Tibial artery (tissue), 4 donors: ENCODE measurements at regions not wholly inside any gene's neighbourhood (a gene's known extent, or its start where the extent isn't known, plus 50 kb on each side); places are given as distances from the start of the nearest gene placed in this dataset.

Experiments
- DNase-seq, 2 donors: peaks; one replicate each; pipeline ENCODE4 v3.0.0-alpha.2; 2019
- H3K27ac ChIP-seq, 2 donors: fragments of 200-600 bp; sonication (generic) in 1 of 2; 1 replicate in 1 of 2; 2 replicates in 1 of 2; pipeline ENCODE4 v1.5.1; 2018 to 2019; ENCODE audit warnings: mild to moderate bottlenecking in 1 of 2
- H3K27me3 ChIP-seq, 2 donors: fragments of 200-600 bp; sonication (generic) in 1 of 2; one replicate each; pipeline versions ENCODE4 v1.5.1 to v1.6.0; 2016 to 2019
- H3K36me3 ChIP-seq, 3 donors: fragments of 200-600 bp; sonication (generic) in 2 of 3; one replicate each; pipeline ENCODE4 v1.5.1; 2016 to 2019; ENCODE audit warnings: mild to moderate bottlenecking in 2 of 3
- H3K4me1 ChIP-seq, 4 donors: fragments of 200-600 bp; sonication (generic) in 2 of 4; 1 replicate in 3 of 4; 2 replicates in 1 of 4; pipeline ENCODE4 v1.5.1; 2016 to 2019
- H3K4me3 ChIP-seq, 2 donors: fragments of 200-600 bp; sonication (generic) in 1 of 2; 1 replicate in 1 of 2; 2 replicates in 1 of 2; pipeline ENCODE4 v1.5.1; 2018 to 2019; ENCODE audit warnings: mild to moderate bottlenecking in 2 of 2
- H3K9me3 ChIP-seq, 3 donors: fragments of 200-600 bp; sonication (generic) in 1 of 3; one replicate each; pipeline ENCODE4 v1.5.1; 2016 to 2019
- intact Hi-C: fragments of 100-400 bp; cut with DNase I; formaldehyde crosslinking; loops from one replicate; pipeline ENCODE4 v1.15.0; 2023; ENCODE audit warnings: low total_unique reads
- TF ChIP-seq, protein P1 (sequence below), 2 experiments: fragments of 200-600 bp in 1 of 2; fragments of 450-650 bp in 1 of 2; IDR thresholded peaks; one replicate each; pipeline ENCODE4 v1.5.1; 2017 to 2019; ENCODE audit warnings: antibody characterized with exemption in 2 of 2, mild to moderate bottlenecking in 1 of 2, moderate library complexity in 1 of 2

DNA sequence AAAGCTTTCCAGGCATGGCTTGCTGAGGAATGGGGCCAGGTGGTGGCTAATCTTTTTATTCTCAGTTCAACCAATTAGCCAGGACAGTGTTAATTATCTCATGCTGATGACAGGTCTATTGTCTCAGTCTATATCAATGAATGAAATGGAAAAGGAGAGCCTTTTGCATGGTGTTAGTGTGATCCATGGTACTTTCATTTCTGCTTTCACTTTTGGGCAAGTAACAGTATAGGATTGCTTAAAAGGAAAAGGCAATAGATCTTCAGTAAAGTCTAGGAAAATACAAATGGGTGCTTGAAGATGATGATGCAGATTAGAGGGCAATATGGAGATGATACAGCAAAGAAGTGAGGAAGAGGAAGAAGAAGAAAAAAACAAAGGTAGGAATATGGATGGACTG lies 430.3 kb downstream of the TFAP2A start:
- no peak for DNase-seq
- H3K4me3 ChIP-seq: no peak overlapping the region
- no peaks in the 10 kb centered on the region for H3K9me3 ChIP-seq
- H3K27me3 ChIP-seq: no peaks in the 10 kb centered on the region
- intact Hi-C loops: no loop called here
- TF ChIP-seq, protein P1, sequence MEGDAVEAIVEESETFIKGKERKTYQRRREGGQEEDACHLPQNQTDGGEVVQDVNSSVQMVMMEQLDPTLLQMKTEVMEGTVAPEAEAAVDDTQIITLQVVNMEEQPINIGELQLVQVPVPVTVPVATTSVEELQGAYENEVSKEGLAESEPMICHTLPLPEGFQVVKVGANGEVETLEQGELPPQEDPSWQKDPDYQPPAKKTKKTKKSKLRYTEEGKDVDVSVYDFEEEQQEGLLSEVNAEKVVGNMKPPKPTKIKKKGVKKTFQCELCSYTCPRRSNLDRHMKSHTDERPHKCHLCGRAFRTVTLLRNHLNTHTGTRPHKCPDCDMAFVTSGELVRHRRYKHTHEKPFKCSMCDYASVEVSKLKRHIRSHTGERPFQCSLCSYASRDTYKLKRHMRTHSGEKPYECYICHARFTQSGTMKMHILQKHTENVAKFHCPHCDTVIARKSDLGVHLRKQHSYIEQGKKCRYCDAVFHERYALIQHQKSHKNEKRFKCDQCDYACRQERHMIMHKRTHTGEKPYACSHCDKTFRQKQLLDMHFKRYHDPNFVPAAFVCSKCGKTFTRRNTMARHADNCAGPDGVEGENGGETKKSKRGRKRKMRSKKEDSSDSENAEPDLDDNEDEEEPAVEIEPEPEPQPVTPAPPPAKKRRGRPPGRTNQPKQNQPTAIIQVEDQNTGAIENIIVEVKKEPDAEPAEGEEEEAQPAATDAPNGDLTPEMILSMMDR (IDR thresholded peaks at IDR 0.05): no peak
- H3K27ac ChIP-seq: no peak overlapping the region
- H3K4me1 ChIP-seq: no peaks in the 10 kb centered on the region
- no peaks in the 10 kb centered on the region for H3K36me3 ChIP-seq

DNA sequence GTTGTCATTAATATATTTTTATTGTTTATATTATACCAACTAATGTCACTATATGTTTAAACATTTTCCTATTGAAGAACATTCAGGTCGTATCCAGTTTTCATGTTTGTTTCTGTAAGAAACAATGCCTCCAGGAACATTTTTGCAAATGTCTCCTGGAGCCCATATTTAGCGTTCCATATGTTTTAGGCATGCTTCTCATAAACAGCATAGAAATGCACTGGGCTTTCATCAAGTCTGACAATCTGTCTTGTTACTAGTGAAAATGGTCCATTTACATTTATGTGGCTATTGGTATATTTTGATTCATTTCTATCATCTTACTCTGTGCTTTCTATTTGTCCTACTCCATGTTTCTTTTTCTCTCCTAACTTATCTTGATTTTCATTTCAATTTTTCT lies 431.7 kb downstream of the TFAP2A start:
- H3K4me1 ChIP-seq: no peaks in the 10 kb centered on the region
- no peak overlapping the region for H3K27ac ChIP-seq
- no peak overlapping the region for H3K4me3 ChIP-seq
- no peak for DNase-seq
- no peaks in the 10 kb centered on the region for H3K9me3 ChIP-seq
- TF ChIP-seq, protein P1 (IDR thresholded peaks at IDR 0.05): no peak
- no peaks in the 10 kb centered on the region for H3K27me3 ChIP-seq
- H3K36me3 ChIP-seq: no peaks in the 10 kb centered on the region
- intact Hi-C loops: no loop called here

DNA sequence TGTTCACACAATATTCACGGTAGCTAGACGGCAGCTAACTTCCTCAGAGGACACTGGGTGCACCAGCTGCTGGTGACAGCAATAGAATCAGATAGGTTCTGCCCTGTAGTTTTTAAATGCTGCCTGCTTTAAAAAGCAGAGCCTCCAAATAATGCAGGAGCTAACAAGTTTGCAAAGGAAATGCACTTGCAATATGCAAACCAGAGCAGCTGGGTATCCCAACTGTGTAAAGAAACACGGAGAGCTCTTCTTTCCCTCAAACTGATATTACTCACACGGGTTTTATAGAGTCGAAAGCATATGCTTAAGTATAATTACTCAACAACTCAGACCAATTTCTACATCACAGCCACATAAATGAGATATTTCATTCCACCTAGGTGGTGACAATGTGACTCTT lies 432.7 kb downstream of the TFAP2A start:
- Histone ChIP-seq H3K4me1 (no peaks in the 10 kb centered on the region), H3K4me3 (no peak overlapping the region), H3K27me3 (no peaks in the 10 kb centered on the region), H3K36me3 (no peaks in the 10 kb centered on the region), H3K9me3 (no peaks in the 10 kb centered on the region), H3K27ac (no peak overlapping the region)
- TF ChIP-seq, protein P1 (IDR thresholded peaks at IDR 0.05): no peak
- intact Hi-C loops: no loop called here
- no peak for DNase-seq

DNA sequence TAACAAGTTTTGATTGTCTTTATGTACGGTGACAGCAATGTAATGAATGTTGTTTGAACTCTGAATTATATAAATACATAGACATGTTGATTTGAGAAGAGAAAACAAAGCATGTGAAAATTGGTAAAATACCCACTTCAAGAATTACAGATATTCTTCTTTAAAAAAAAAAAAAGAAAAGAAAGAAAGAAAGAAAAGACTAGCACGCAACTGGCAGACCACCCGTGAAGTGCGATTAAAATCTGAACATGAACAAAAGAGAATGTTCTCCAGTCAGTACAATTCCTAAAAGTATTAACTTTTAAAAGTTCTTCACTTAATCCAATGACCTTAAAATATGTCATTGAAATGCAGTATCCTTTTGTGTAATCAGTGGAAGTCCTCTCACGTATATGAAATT lies 434.9 kb downstream of the TFAP2A start:
- Histone ChIP-seq H3K4me3 (no peak overlapping the region), H3K36me3 (no peaks in the 10 kb centered on the region), H3K27me3 (no peaks in the 10 kb centered on the region), H3K4me1 (no peaks in the 10 kb centered on the region), H3K27ac (no peak overlapping the region), H3K9me3 (no peaks in the 10 kb centered on the region)
- intact Hi-C loops: no loop called here
- TF ChIP-seq, protein P1 (IDR thresholded peaks at IDR 0.05): no peak
- DNase-seq: no peak

DNA sequence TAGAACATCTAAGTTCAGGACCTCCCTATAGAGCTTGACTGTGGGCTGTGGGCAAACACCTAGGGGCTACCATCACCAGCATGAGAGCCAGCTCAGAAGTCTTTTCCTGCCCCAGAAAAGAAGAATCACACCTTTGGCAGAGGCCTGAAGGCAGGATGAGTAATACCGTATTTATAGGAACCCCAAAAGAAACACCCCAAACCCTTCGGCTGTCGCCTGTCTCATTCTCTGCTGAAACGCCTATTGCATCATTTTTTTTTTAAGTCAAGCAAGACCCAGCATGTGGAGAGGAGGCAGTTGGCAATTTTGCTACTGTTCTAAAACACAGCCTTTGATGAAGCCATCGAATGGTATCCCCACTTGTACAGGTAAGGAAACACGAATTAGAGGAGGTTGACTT lies 436.4 kb downstream of the TFAP2A start:
- no peak for DNase-seq
- no peaks in the 10 kb centered on the region for H3K4me1 ChIP-seq
- no peaks in the 10 kb centered on the region for H3K27me3 ChIP-seq
- intact Hi-C loops: no loop called here
- no peak overlapping the region for H3K27ac ChIP-seq
- TF ChIP-seq, protein P1 (IDR thresholded peaks at IDR 0.05): no peak
- H3K4me3 ChIP-seq: no peak overlapping the region
- H3K9me3 ChIP-seq: no peaks in the 10 kb centered on the region
- H3K36me3 ChIP-seq: no peaks in the 10 kb centered on the region

DNA sequence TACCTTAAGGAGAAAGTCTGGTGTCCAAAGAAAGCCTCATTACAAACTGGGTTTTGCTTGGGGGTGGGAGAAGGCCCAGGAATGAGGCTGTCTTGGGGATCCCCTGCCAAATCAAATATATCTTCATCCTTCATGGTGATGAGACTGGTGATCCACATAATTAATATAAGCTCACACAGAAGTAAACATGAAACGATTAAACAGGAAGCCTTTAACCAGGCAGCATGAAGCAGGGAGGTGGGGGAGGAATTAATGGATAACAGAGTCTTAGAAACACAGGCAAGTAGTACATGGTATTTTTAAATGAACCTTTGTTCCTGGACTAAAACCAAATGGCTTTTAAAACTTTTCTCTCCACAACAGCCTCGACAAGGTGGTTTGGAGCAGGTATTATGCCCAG lies 437.5 kb downstream of the TFAP2A start:
- no peaks in the 10 kb centered on the region for H3K27me3 ChIP-seq

More for the DNA sequence above, 437.5 kb downstream of the TFAP2A start:
- no peak for DNase-seq
- H3K9me3 ChIP-seq: no peaks in the 10 kb centered on the region
- H3K36me3 ChIP-seq: no peaks in the 10 kb centered on the region
- no peak overlapping the region for H3K27ac ChIP-seq
- H3K4me1 ChIP-seq: no peaks in the 10 kb centered on the region
- intact Hi-C loops: no loop called here
- TF ChIP-seq, protein P1 (IDR thresholded peaks at IDR 0.05): no peak
- H3K4me3 ChIP-seq: no peak overlapping the region
